Stimulated activated effector memory CD8-positive, alpha-beta T cell treated with anti-CD3 and anti-CD28 coated beads, Interleukin-12 subunit alpha, Interleukin-12 subunit beta, amount 100 ng/mL, for 72 hours (primary cell): ENCODE measurements at regions not wholly inside any gene's neighbourhood (a gene's known extent, or its start where the extent isn't known, plus 50 kb on each side); places are given as distances from the start of the nearest gene placed in this dataset.
A peak's percentile ranks its signal among the peaks of the same experiment; 100 is the strongest.

Experiments
- ATAC-seq: fragments of 150-1000 bp; cut with Tn5 transposase; 2 replicates; pipeline ENCODE4 v1.10.0; 2021
- DNase-seq, 2 donors: peaks; one replicate each; pipeline ENCODE4 v3.0.0; 2021 to 2022; ENCODE audit warnings: low spot score in 2 of 2
- H3K27ac Mint-ChIP-seq: one replicate; pipeline ENCODE4 v1.8.0; 2022; ENCODE audit warnings: mild to moderate bottlenecking, mixed read lengths
- H3K36me3 Mint-ChIP-seq: one replicate; pipeline ENCODE4 v1.8.0; 2022; ENCODE audit warnings: mild to moderate bottlenecking, mixed read lengths
- H3K4me1 Mint-ChIP-seq: one replicate; pipeline ENCODE4 v1.8.0; 2022; ENCODE audit warnings: mixed read lengths
- H3K4me3 Mint-ChIP-seq: one replicate; pipeline ENCODE4 v1.8.0; 2022; ENCODE audit warnings: mild to moderate bottlenecking, mixed read lengths
- H3K9me3 Mint-ChIP-seq: one replicate; pipeline ENCODE4 v1.8.0; 2022; ENCODE audit warnings: mixed read lengths

DNA sequence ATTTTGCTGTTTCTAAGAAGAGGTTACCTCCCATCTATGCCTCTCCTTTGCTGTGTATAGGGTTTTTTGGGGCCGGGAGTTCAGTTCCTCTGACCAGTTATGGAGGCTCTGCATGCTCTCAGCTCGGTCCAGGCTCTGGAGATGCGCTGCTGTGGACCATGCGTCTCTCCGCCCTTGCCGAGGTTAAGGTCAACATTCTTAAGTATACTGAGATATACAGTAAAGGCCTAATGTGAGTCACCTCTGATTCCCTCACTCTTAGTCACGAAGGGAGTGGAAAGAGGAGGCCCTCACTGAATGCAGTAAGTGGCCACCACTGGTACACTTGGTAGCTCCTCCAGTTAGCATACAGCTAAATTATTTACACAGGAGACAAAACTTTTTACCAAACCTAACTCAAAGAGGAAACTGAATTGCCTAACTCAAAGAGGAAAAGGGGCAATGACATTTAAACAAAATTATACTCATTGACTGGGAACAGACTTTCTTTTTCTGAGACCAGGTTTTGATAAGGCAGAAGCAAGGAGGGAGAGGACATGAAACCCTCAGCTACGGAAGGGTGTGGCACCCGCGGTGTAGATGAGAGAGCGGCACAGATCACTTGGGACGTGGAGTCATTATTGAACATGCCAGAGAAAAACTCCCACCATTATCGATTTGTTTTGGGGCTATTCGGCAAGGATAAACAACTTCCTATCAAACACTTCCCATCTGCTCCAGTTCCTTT lies 98.7 kb downstream of the COPS8 start:
- DNase-seq (no peak), ATAC-seq (peak; percentile 58)
- Mint-ChIP-seq H3K4me3 (no peak overlapping the region), H3K36me3 (no peaks in the 10 kb centered on the region), H3K27ac (no peak overlapping the region), H3K9me3 (no peaks in the 10 kb centered on the region), H3K4me1 (no peaks in the 10 kb centered on the region)

GRCh38 chr2:237184919-237185552 lies 99.3 kb downstream of the COPS8 start:
- H3K4me3 Mint-ChIP-seq, result no peak overlapping the region
- H3K36me3 Mint-ChIP-seq, result no peaks in the 10 kb centered on the region
- no peaks in the 10 kb centered on the region for H3K9me3 Mint-ChIP-seq
- DNase-seq (no peak), ATAC-seq (no peak)
- no peak overlapping the region for H3K27ac Mint-ChIP-seq
- no peaks in the 10 kb centered on the region for H3K4me1 Mint-ChIP-seq

DNA sequence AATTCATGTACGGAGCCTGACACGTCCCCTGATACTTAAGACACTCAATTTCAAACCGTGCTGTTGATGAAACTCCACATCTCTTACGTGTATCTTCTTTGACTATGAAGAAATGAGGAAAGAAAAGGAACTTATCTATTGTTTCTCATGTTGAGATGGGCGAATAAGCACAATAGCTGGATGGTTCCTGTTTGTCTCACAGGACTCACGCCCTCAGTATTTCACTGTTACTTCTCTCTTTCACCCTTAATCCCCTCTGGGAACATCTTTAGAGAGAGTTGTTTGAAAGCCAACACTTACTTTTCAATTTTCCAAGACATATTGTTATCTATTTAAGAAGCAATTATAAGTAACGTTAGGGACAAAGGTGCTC lies 99.8 kb downstream of the COPS8 start:
- DNase-seq (no peak), ATAC-seq (no peak)
- no peak overlapping the region for H3K4me3 Mint-ChIP-seq
- no peaks in the 10 kb centered on the region for H3K9me3 Mint-ChIP-seq
- H3K4me1 Mint-ChIP-seq, result no peaks in the 10 kb centered on the region
- no peaks in the 10 kb centered on the region for H3K36me3 Mint-ChIP-seq
- no peak overlapping the region for H3K27ac Mint-ChIP-seq

GRCh38 chr2:237189799-237190198 lies 104.1 kb downstream of the COPS8 start:
- ATAC-seq (no peak), DNase-seq (no peak)
- Mint-ChIP-seq H3K36me3 (no peaks in the 10 kb centered on the region), H3K27ac (no peak overlapping the region), H3K4me3 (no peak overlapping the region), H3K9me3 (no peaks in the 10 kb centered on the region), H3K4me1 (no peaks in the 10 kb centered on the region)

GRCh38 chr2:237190966-237191713 lies 105.5 kb downstream of the COPS8 start:
- Mint-ChIP-seq H3K9me3 (no peaks in the 10 kb centered on the region), H3K36me3 (no peaks in the 10 kb centered on the region), H3K27ac (no peak overlapping the region), H3K4me3 (no peak overlapping the region), H3K4me1 (no peaks in the 10 kb centered on the region)
- DNase-seq, result no peak
- ATAC-seq, result no peak

DNA sequence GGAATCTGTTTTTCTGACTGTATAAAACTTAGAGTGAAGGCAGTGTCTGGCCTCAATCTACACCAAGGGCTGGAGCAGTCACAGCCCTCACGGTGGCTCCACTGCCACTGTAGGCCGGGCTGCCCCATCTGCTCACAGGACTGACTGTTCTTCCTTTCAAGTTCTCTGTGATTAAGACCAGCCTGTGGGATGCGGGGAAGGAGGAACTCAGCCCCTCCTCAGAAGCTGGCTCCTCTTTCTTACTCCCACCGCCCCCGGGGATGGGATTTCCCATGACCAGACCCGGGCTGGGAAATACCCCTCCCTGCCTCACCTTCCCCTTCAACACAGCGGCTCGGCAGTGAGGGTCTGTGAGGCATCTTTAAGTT lies 106.0 kb downstream of the COPS8 start:
- H3K4me1 Mint-ChIP-seq, result no peaks in the 10 kb centered on the region
- H3K4me3 Mint-ChIP-seq, result no peak overlapping the region
- no peak for DNase-seq
- no peak for ATAC-seq
- H3K9me3 Mint-ChIP-seq, result no peaks in the 10 kb centered on the region
- H3K36me3 Mint-ChIP-seq, result no peaks in the 10 kb centered on the region
- H3K27ac Mint-ChIP-seq, result no peak overlapping the region

DNA sequence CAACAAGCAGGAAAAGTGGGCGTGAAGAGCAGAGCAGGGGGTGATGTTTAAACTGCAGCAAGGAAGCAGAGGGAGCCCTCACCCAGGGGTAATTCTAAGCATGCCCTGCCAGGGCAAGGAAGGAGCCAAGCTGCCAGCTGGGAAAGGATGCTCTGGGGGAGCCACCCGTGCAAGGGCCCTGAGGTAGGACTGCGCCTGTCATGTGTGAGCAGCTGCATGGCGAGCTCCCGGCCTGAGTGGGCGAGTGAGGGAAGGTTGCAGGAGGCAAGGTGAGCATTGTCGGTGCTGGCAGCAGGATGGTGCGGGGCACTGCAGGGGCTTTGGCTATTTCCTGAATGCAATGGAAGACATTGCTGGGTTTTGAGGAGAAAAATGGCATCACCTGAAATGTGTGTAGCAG lies 107.2 kb downstream of the COPS8 start:
- Mint-ChIP-seq H3K36me3 (no peaks in the 10 kb centered on the region), H3K4me1 (no peaks in the 10 kb centered on the region), H3K4me3 (no peak overlapping the region), H3K27ac (no peak overlapping the region), H3K9me3 (no peaks in the 10 kb centered on the region)
- no peak for DNase-seq
- ATAC-seq, result peak; percentile 20

DNA sequence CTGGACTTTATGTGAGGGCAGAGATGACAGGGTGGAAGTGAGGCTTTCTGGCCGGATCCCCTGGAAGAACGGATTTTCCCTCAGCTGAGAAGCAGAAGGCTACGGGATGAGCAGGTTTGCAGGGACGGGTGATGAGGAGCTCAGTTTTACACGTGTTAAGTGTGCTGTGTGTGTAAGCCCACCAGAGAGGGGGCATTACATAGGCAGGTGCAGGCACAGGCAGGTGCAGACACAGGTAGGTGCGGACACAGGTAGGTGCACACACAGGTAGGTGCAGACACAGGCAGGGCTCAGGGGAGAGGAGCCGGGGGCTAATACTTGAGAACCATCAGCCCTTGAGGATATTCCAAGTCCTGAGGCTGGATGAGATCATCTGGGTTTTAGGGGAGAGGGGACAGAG lies 107.7 kb downstream of the COPS8 start:
- no peaks in the 10 kb centered on the region for H3K36me3 Mint-ChIP-seq
- ATAC-seq (peak; percentile 5), DNase-seq (no peak)
- H3K9me3 Mint-ChIP-seq, result no peaks in the 10 kb centered on the region
- no peak overlapping the region for H3K4me3 Mint-ChIP-seq
- no peak overlapping the region for H3K27ac Mint-ChIP-seq
- H3K4me1 Mint-ChIP-seq, result no peaks in the 10 kb centered on the region

DNA sequence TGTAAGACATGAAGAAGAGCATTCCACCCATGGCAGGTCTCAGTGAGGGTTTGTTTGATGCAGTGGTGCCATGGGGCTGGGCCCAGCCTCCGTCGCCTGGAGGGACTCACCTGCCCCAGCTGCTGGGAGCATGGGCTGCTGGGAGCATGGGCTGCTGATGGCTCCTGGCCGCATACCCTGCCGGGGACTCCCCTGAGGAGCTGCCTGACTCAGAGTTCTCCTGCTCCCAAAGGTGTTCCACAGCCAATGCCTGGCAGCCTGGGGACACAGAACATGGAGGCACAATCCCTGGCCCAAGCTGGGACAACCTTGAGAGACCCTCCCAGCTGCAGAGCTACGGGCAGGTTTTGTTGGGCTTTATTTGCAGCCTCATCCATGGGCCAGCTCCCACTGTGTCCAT lies 108.4 kb downstream of the COPS8 start:
- Mint-ChIP-seq H3K9me3 (no peaks in the 10 kb centered on the region), H3K36me3 (no peaks in the 10 kb centered on the region), H3K4me1 (no peaks in the 10 kb centered on the region), H3K27ac (no peak overlapping the region), H3K4me3 (no peak overlapping the region)
- DNase-seq, result no peak
- ATAC-seq, result peak; percentile 31

DNA sequence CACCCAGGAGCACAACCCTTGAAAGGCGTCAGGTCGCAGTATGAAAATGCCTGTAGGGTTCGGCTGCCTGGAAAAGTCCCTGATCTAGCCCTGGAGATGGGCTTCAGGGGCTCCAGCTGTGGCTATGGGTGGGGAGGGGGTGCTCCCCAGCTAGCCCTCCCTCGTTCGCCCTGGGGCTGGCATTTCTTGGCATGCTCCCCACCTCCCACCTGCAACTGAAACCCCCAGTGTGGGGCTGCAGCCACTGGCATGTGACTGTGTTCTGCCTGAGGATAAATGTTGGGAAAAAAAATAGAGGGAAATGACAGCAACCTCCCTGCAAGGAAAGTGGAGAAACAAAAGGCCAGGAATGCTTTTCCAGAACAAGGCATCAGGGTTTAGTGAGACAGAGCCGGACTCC lies 109.2 kb downstream of the COPS8 start:
- Mint-ChIP-seq H3K4me1 (no peaks in the 10 kb centered on the region), H3K27ac (no peak overlapping the region), H3K36me3 (no peaks in the 10 kb centered on the region), H3K9me3 (no peaks in the 10 kb centered on the region), H3K4me3 (no peak overlapping the region)
- ATAC-seq (peak; percentile 9), DNase-seq (no peak)

- no peak overlapping the region for H3K4me3 Mint-ChIP-seq
- H3K27ac Mint-ChIP-seq, result no peak overlapping the region
- H3K4me1 Mint-ChIP-seq, result no peaks in the 10 kb centered on the region
- H3K36me3 Mint-ChIP-seq, result no peaks in the 10 kb centered on the region
- H3K9me3 Mint-ChIP-seq, result no peaks in the 10 kb centered on the region
- ATAC-seq (no peak), DNase-seq (no peak)
These were observed 109.9 kb downstream of the COPS8 start for GRCh38 chr2:237195396-237196120.

DNA sequence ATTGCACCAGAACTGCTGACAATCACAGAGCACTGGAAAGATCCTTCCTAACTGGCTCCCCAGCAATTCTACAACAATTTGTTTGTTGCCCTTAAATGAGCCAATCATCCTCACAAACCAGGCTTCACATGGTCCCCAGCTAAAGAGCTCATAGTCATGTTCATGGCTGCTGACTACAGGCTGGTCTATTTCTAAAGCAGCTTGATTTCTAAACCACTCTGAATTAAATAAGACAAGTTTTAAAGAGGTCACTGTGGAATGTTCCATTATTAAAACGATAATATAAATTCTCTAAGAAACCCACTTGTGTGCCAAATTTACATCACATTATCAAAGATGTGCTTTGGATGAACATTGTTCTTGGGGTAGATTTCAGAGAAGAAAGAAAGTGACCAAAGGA lies 110.7 kb downstream of the COPS8 start:
- DNase-seq (no peak), ATAC-seq (no peak)
- no peaks in the 10 kb centered on the region for H3K36me3 Mint-ChIP-seq
- no peaks in the 10 kb centered on the region for H3K4me1 Mint-ChIP-seq
- no peak overlapping the region for H3K27ac Mint-ChIP-seq
- no peaks in the 10 kb centered on the region for H3K9me3 Mint-ChIP-seq
- H3K4me3 Mint-ChIP-seq, result no peak overlapping the region

- H3K4me1 Mint-ChIP-seq, result no peaks in the 10 kb centered on the region
- DNase-seq (no peak), ATAC-seq (no peak)
- no peaks in the 10 kb centered on the region for H3K36me3 Mint-ChIP-seq
- no peaks in the 10 kb centered on the region for H3K9me3 Mint-ChIP-seq
- no peak overlapping the region for H3K4me3 Mint-ChIP-seq
- H3K27ac Mint-ChIP-seq, result no peak overlapping the region
These were observed 111.4 kb downstream of the COPS8 start for GRCh38 chr2:237196866-237197618.

- DNase-seq (no peak), ATAC-seq (no peak)
- Mint-ChIP-seq H3K4me3 (no peak overlapping the region), H3K27ac (no peak overlapping the region), H3K4me1 (no peaks in the 10 kb centered on the region), H3K36me3 (no peaks in the 10 kb centered on the region), H3K9me3 (no peaks in the 10 kb centered on the region)
These were observed 112.6 kb downstream of the COPS8 start for GRCh38 chr2:237198164-237198855.
